Neural cell (in vitro differentiated cells): ENCODE measurements at regions not wholly inside any gene's neighbourhood (a gene's known extent, or its start where the extent isn't known, plus 50 kb on each side); places are given as distances from the start of the nearest gene placed in this dataset.

Experiments used
- H2AFZ ChIP-seq: fragments of 200-600, 300-800 bp; sonication (generic), shearing (Covaris generic); 2 replicates; pipeline ENCODE4 v1.6.0; 2014; ENCODE audit warnings: low read depth, mild to moderate bottlenecking, antibody characterized with exemption, low read length, moderate library complexity
- H3F3A ChIP-seq: fragments of 200-600 bp; shearing (Covaris generic); 2 replicates; pipeline ENCODE4 v1.6.1; 2016; ENCODE audit warnings: mild to moderate bottlenecking, moderate library complexity, mixed read lengths, antibody characterized with exemption, low read length; ENCODE audit not compliant: insufficient read depth, poor library complexity, severe bottlenecking
- H3K27ac ChIP-seq: fragments of 200-600, 300-800 bp; sonication (generic), shearing (Covaris generic); 2 replicates; pipeline ENCODE4 v1.5.1; 2014; ENCODE audit warnings: mild to moderate bottlenecking, low read length, moderate library complexity
- H3K27me3 ChIP-seq: fragments of 300-800, 200-600 bp; sonication (generic), shearing (Covaris generic); 2 replicates; pipeline ENCODE4 v1.6.0; 2014; ENCODE audit warnings: mild to moderate bottlenecking, low read depth, low read length, moderate library complexity; ENCODE audit not compliant: insufficient read depth
- H3K36me3 ChIP-seq: fragments of 300-800, 200-600 bp; sonication (generic), shearing (Covaris generic); 2 replicates; pipeline ENCODE4 v1.5.1; 2014; ENCODE audit warnings: mild to moderate bottlenecking, antibody characterized with exemption, low read length, moderate library complexity; ENCODE audit not compliant: insufficient read depth
- H3K4me2 ChIP-seq: fragments of 300-800, 200-600 bp; sonication (generic), shearing (Covaris generic); 2 replicates; pipeline ENCODE4 v1.6.0; 2014; ENCODE audit warnings: mild to moderate bottlenecking, low read length
- H3K4me3 ChIP-seq: fragments of 300-800, 200-600 bp; sonication (generic), shearing (Covaris generic); 2 replicates; pipeline ENCODE4 v1.5.1; 2014; ENCODE audit warnings: mild to moderate bottlenecking, low read length, moderate library complexity
- H3K79me2 ChIP-seq: fragments of 200-600 bp; shearing (Covaris generic); replicated peaks from 2 replicates; pipeline ENCODE4 v1.6.0; 2014; ENCODE audit warnings: mild to moderate bottlenecking, low read length, moderate library complexity; ENCODE audit not compliant: insufficient read depth
- H3K9ac ChIP-seq: fragments of 300-800, 200-600 bp; sonication (generic), shearing (Covaris generic); 2 replicates; pipeline ENCODE4 v1.6.1; 2016; ENCODE audit warnings: mild to moderate bottlenecking, low read length, mixed read lengths
- H3K9me2 ChIP-seq: fragments of 200-600 bp; shearing (Covaris generic); 2 replicates; pipeline ENCODE4 v1.6.1; 2016; ENCODE audit warnings: mild to moderate bottlenecking, low read length, mixed read lengths; ENCODE audit not compliant: insufficient read depth
- H3K9me3 ChIP-seq: fragments of 200-600, 300-800 bp; sonication (generic), shearing (Covaris generic); 2 replicates; pipeline ENCODE4 v1.6.1; 2016; ENCODE audit warnings: mild to moderate bottlenecking, mixed run types, low read length, moderate library complexity, mixed read lengths
- H4K20me1 ChIP-seq: fragments of 200-600 bp; shearing (Covaris generic); 2 replicates; pipeline ENCODE4 v1.6.1; 2016; ENCODE audit warnings: mild to moderate bottlenecking, mixed run types; ENCODE audit not compliant: insufficient read depth
- CTCF ChIP-seq: fragments of 450-650 bp; IDR thresholded peaks from 2 replicates; pipeline ENCODE4 v1.5.1; 2014; ENCODE audit warnings: antibody characterized with exemption, mild to moderate bottlenecking, moderate library complexity; ENCODE audit not compliant: poor library complexity, severe bottlenecking
- EP300 ChIP-seq: fragments of 450-650 bp; conservative IDR thresholded peaks from 2 replicates; pipeline ENCODE4 v1.6.1; 2014; ENCODE audit warnings: antibody characterized with exemption, mild to moderate bottlenecking, moderate library complexity; ENCODE audit not compliant: poor library complexity, severe bottlenecking
- EZH2 ChIP-seq: fragments of 200-600, 300-800 bp; shearing (Covaris generic), sonication (generic); IDR thresholded peaks from 2 replicates; pipeline ENCODE4 v1.6.1; 2014; ENCODE audit warnings: antibody characterized with exemption, low read length, borderline replicate concordance, mild to moderate bottlenecking; ENCODE audit not compliant: insufficient read depth, poor library complexity, severe bottlenecking
- MXI1 ChIP-seq: fragments of 450-650 bp; conservative IDR thresholded peaks from 2 replicates; pipeline ENCODE4 v1.6.1; 2014; ENCODE audit warnings: antibody characterized with exemption, mild to moderate bottlenecking; ENCODE audit not compliant: poor library complexity, severe bottlenecking
- POLR2AphosphoS5 ChIP-seq: IDR thresholded peaks from 2 replicates; pipeline ENCODE4 v1.6.1; 2012
- RAD21 ChIP-seq: fragments of 450-650 bp; conservative IDR thresholded peaks from 2 replicates; pipeline ENCODE4 v1.6.1; 2014; ENCODE audit warnings: antibody characterized with exemption, mild to moderate bottlenecking, moderate library complexity
- REST ChIP-seq: IDR thresholded peaks from 2 replicates; pipeline ENCODE4 v1.6.1; 2012; ENCODE audit warnings: borderline replicate concordance
- SMC3 ChIP-seq: fragments of 450-650 bp; conservative IDR thresholded peaks from 2 replicates; pipeline ENCODE4 v1.6.1; 2014; ENCODE audit warnings: antibody characterized with exemption, mild to moderate bottlenecking, moderate library complexity; ENCODE audit not compliant: poor library complexity
- TAF1 ChIP-seq: IDR thresholded peaks from 2 replicates; pipeline ENCODE4 v1.6.1; 2012; ENCODE audit warnings: low read depth

DNA sequence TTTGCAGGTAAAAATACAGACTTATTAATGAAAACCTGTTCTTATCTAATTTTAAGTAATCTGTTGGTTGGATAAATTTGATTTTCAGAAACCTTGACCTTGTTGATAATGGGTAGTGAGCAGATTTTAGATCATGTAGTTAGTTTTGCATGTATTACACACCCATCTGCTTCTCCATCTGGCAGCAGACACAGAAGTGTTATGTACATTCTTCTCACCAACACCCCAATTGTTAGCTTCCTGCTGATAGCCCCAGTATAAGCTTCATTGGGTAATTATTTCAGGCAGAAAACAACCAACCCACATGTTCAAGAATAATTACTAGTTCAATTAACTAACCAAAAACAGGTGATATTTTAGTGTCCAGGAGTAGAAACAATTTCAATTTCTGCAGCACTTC lies 1740.5 kb upstream of the AGA start:
- TF ChIP-seq EZH2: no peak
- no peak for TF ChIP-seq POLR2AphosphoS5
- TF ChIP-seq REST: no peak
- TF ChIP-seq EP300: no peak
- no peak for TF ChIP-seq CTCF
- TF ChIP-seq RAD21: no peak
- TF ChIP-seq TAF1: no peak
- Histone ChIP-seq H3K79me2 (no peaks in the 10 kb centered on the region), H3K36me3 (no peaks in the 10 kb centered on the region), H3K9ac (no peak overlapping the region), H3K4me2 (no peak overlapping the region), H3K9me3 (no peaks in the 10 kb centered on the region), H4K20me1 (no peaks in the 10 kb centered on the region), H2AFZ (no peak overlapping the region), H3K4me3 (no peak overlapping the region), H3K9me2 (no peaks in the 10 kb centered on the region), H3K27ac (no peak overlapping the region), H3F3A (no peaks in the 10 kb centered on the region), H3K27me3 (no peaks in the 10 kb centered on the region)

DNA sequence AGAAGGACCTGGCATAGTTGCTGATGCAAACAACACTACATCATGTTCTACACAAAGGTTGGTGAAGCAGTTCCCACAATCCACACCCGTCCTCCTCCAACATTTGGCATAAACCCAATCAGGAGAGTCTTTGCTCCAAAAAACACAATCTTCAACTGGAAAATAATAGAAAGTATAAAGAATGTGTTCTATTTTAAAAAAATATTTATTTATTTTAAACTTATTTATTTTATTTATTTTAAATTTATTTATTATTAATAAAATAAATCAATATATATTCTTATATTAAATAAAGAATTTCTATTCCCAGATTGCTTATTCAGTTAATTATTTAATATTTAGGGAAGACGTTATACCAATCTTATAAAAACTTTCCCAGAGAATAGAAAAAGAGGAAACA lies 1753.7 kb upstream of the AGA start:
- no peak overlapping the region for H3K9ac ChIP-seq
- H3K79me2 ChIP-seq: no peaks in the 10 kb centered on the region
- no peaks in the 10 kb centered on the region for H4K20me1 ChIP-seq
- no peaks in the 10 kb centered on the region for H3K9me2 ChIP-seq
- no peak overlapping the region for H3K27ac ChIP-seq
- TF ChIP-seq MXI1 (no peak), TAF1 (no peak), CTCF (no peak), EZH2 (no peak), POLR2AphosphoS5 (no peak), EP300 (no peak), SMC3 (no peak), RAD21 (no peak), REST (no peak)
- no peak overlapping the region for H3K4me2 ChIP-seq
- H3K36me3 ChIP-seq: no peaks in the 10 kb centered on the region
- no peaks in the 10 kb centered on the region for H3K9me3 ChIP-seq
- no peak overlapping the region for H2AFZ ChIP-seq
- H3K4me3 ChIP-seq: no peak overlapping the region
- no peaks in the 10 kb centered on the region for H3K27me3 ChIP-seq
- no peaks in the 10 kb centered on the region for H3F3A ChIP-seq
